Uterus (tissue), 3 donors: ENCODE measurements at regions not wholly inside any gene's neighbourhood (a gene's known extent, or its start where the extent isn't known, plus 50 kb on each side); places are given as distances from the start of the nearest gene placed in this dataset.

Experiments
- DNase-seq, 2 donors: peaks; one replicate each; pipeline ENCODE4 v3.0.0-alpha.2; 2019 to 2020
- H3K27ac ChIP-seq, 2 donors: fragments of 200-600 bp; sonication (generic); 1 replicate in 1 of 2; 2 replicates in 1 of 2; pipeline ENCODE4 v1.5.1; 2016 to 2018
- H3K27me3 ChIP-seq, 2 donors: fragments of 200-600 bp; sonication (generic); one replicate each; pipeline ENCODE4 v1.5.1; 2018 to 2019; ENCODE audit warnings: control low read depth in 1 of 2
- H3K36me3 ChIP-seq, 2 donors: fragments of 200-600 bp; sonication (generic); one replicate each; pipeline ENCODE4 v1.5.1; 2019; ENCODE audit warnings: control low read depth in 1 of 2
- H3K4me1 ChIP-seq, 2 donors: fragments of 200-600 bp; sonication (generic); one replicate each; pipeline ENCODE4 v1.5.1; 2018 to 2019; ENCODE audit warnings: control low read depth in 1 of 2
- H3K4me3 ChIP-seq, 2 donors: fragments of 200-600 bp; sonication (generic); 1 replicate in 1 of 2; 2 replicates in 1 of 2; pipeline ENCODE4 v1.5.1; 2018 to 2019; ENCODE audit warnings: mild to moderate bottlenecking in 1 of 2
- H3K9me3 ChIP-seq, 2 donors: fragments of 200-600 bp; sonication (generic); one replicate each; pipeline ENCODE4 v1.5.1; 2019; ENCODE audit warnings: control low read depth in 1 of 2
- POLR2A ChIP-seq, 2 donors: fragments of 450-650 bp; IDR thresholded peaks; one replicate each; pipeline ENCODE4 v1.6.1; 2016; ENCODE audit warnings: antibody characterized with exemption in 2 of 2, mild to moderate bottlenecking in 1 of 2, moderate library complexity in 1 of 2
- intact Hi-C: fragments of 100-400 bp; cut with DNase I; formaldehyde crosslinking; loops from one replicate; pipeline ENCODE4 v1.15.1; 2023; ENCODE audit warnings: low total_unique reads
- TF ChIP-seq, protein P1 (sequence below), 4 experiments: fragments of 200-600 bp in 2 of 4; fragments of 450-650 bp in 2 of 4; sonication (generic) in 2 of 4; IDR thresholded peaks; one replicate each; pipeline ENCODE4 v1.5.1; 2016 to 2019; ENCODE audit warnings: antibody characterized with exemption in 4 of 4, mild to moderate bottlenecking in 2 of 4, moderate library complexity in 1 of 4
- donor health status: DM: yes; HTN: yes; CAD: no.

GRCh38 chr1:29514361-29515169 lies 278.2 kb downstream of the PTPRU start:
- Histone ChIP-seq H3K4me3 (no peak overlapping the region), H3K27ac (no peak overlapping the region), H3K27me3 (no peaks in the 10 kb centered on the region), H3K36me3 (no peaks in the 10 kb centered on the region), H3K9me3 (no peaks in the 10 kb centered on the region), H3K4me1 (no peaks in the 10 kb centered on the region)
- no peak for DNase-seq
- intact Hi-C loops = no loop called here
- TF ChIP-seq POLR2A (IDR thresholded peaks at IDR 0.05) = no peak
- TF ChIP-seq, protein P1, sequence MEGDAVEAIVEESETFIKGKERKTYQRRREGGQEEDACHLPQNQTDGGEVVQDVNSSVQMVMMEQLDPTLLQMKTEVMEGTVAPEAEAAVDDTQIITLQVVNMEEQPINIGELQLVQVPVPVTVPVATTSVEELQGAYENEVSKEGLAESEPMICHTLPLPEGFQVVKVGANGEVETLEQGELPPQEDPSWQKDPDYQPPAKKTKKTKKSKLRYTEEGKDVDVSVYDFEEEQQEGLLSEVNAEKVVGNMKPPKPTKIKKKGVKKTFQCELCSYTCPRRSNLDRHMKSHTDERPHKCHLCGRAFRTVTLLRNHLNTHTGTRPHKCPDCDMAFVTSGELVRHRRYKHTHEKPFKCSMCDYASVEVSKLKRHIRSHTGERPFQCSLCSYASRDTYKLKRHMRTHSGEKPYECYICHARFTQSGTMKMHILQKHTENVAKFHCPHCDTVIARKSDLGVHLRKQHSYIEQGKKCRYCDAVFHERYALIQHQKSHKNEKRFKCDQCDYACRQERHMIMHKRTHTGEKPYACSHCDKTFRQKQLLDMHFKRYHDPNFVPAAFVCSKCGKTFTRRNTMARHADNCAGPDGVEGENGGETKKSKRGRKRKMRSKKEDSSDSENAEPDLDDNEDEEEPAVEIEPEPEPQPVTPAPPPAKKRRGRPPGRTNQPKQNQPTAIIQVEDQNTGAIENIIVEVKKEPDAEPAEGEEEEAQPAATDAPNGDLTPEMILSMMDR (IDR thresholded peaks at IDR 0.05) = no peak

- Histone ChIP-seq H3K4me1 (no peaks in the 10 kb centered on the region), H3K36me3 (no peaks in the 10 kb centered on the region), H3K9me3 (no peaks in the 10 kb centered on the region), H3K27me3 (no peaks in the 10 kb centered on the region), H3K4me3 (no peak overlapping the region), H3K27ac (no peak overlapping the region)
- intact Hi-C loops = no loop called here
- TF ChIP-seq POLR2A (IDR thresholded peaks at IDR 0.05) = no peak
- TF ChIP-seq, protein P1 (IDR thresholded peaks at IDR 0.05) = no peak
- DNase-seq = no peak
Measured at GRCh38 chr1:29513357-29513756, 277.0 kb downstream of the PTPRU start.

DNA sequence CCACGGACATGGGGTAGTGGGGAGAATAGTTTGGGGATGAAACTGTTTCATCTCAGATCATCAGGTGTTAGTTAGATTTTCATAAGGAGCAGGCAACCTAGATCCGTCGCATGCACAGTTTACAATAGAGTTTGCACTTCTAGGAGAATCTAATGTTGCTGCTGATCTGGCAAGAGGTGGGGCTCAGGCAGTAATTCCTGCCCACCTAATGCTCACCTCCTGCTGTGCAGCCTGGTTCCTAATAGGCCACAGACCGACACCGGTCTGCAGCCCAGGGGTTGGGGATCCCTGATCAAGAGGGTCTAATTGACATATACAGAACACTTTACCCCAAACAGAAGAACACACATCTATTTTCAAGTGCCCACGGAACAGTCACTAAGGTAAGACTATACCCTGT lies 275.1 kb downstream of the PTPRU start:
- intact Hi-C loops = no loop called here
- Histone ChIP-seq H3K9me3 (no peaks in the 10 kb centered on the region), H3K27ac (no peak overlapping the region), H3K4me1 (no peaks in the 10 kb centered on the region), H3K27me3 (no peaks in the 10 kb centered on the region), H3K36me3 (no peaks in the 10 kb centered on the region), H3K4me3 (no peak overlapping the region)
- no peak for DNase-seq
- TF ChIP-seq POLR2A (IDR thresholded peaks at IDR 0.05) = no peak
- TF ChIP-seq, protein P1 (IDR thresholded peaks at IDR 0.05) = no peak

DNA sequence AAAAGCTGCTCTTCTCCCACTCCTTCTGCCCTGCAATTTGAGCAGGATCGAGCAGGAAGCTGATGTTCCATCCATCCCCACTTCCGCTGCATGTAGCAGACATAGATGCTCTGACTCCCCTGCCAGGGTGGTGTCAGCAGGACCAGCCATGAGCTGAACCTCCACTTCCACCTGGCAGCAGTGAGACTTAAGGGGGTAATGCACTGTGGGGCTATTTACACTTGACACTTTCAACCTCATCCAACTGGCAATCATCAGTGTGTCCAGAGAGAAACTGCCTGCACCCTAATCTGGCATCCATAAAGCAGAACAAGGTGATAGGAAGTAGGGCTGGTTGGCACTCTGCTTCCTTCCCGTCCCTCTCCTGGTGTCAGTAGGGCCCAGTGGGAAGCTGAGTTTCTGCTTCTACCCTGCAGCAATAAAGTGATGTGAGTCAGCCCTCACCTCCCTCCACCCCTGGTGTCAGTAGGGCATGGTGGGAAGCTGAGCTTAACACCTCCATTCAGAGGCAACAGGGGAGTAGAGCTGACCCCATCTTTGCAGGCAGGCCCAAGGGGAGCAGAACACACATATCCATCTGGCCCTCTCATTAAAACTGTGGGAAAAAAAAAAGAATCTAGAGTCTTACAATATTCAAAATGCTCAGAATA lies 272.3 kb downstream of the PTPRU start:
- Histone ChIP-seq H3K36me3 (no peaks in the 10 kb centered on the region), H3K4me3 (no peak overlapping the region), H3K4me1 (no peaks in the 10 kb centered on the region), H3K9me3 (no peaks in the 10 kb centered on the region), H3K27ac (no peak overlapping the region), H3K27me3 (no peaks in the 10 kb centered on the region)
- no peak for DNase-seq
- no peak for TF ChIP-seq POLR2A (IDR thresholded peaks at IDR 0.05)
- TF ChIP-seq, protein P1 (IDR thresholded peaks at IDR 0.05) = no peak
- intact Hi-C loops = no loop called here

GRCh38 chr1:29506678-29507225 lies 270.4 kb downstream of the PTPRU start:
- no peak for TF ChIP-seq POLR2A (IDR thresholded peaks at IDR 0.05)
- TF ChIP-seq, protein P1 (IDR thresholded peaks at IDR 0.05) = no peak
- H3K27me3 ChIP-seq = no peaks in the 10 kb centered on the region
- no peaks in the 10 kb centered on the region for H3K36me3 ChIP-seq
- intact Hi-C loops = no loop called here
- no peak overlapping the region for H3K4me3 ChIP-seq
- H3K9me3 ChIP-seq = no peaks in the 10 kb centered on the region
- no peak overlapping the region for H3K27ac ChIP-seq
- H3K4me1 ChIP-seq = no peaks in the 10 kb centered on the region
- no peak for DNase-seq
